A673 (cell line): ENCODE measurements at regions not wholly inside any gene's neighbourhood (a gene's known extent, or its start where the extent isn't known, plus 50 kb on each side); places are given as distances from the start of the nearest gene placed in this dataset.

Experiments used
- BruUV-seq: library from RNA; stranded (reverse); fragments of 400-500 nt; replicated peaks from 2 replicates; lab custom pipeline; 2021; lab: Mats Ljungman, UMichigan
- CTCF ChIA-PET: fragments of 300-600 bp; sonication (Branson Sonifier 250); formaldehyde crosslinking; loops from one replicate; lab custom pipeline; 2022; ENCODE audit warnings: antibody characterized with exemption; lab: Charles Lee
- POLR2A ChIA-PET: fragments of 300-600 bp; sonication (Branson Sonifier 250); formaldehyde crosslinking; loops from one replicate; lab custom pipeline; 2022; ENCODE audit warnings: antibody characterized with exemption; ENCODE audit not compliant: low non-redundant PET; lab: Charles Lee
- DNase-seq: peaks from one replicate; pipeline ENCODE4 v3.0.0-alpha.2; 2015; ENCODE audit warnings: low spot score
- H3K27ac ChIP-seq: fragments of 200-600 bp; sonication (generic); 2 replicates; pipeline ENCODE4 v1.5.1; 2016; ENCODE audit warnings: mixed run types, low read depth, mild to moderate bottlenecking, mixed read lengths, antibody characterized with exemption, low read length; ENCODE audit not compliant: poor library complexity, severe bottlenecking
- H3K27me3 ChIP-seq: fragments of 200-600 bp; sonication (generic); replicated peaks from 2 replicates; pipeline ENCODE4 v1.6.1; 2017; ENCODE audit warnings: mixed run types, low read depth, mild to moderate bottlenecking, mixed read lengths, antibody characterized with exemption, low read length; ENCODE audit not compliant: insufficient read depth, poor library complexity
- H3K36me3 ChIP-seq: fragments of 200-600 bp; sonication (generic); 2 replicates; pipeline ENCODE4 v1.6.1; 2016; ENCODE audit warnings: mixed run types, mild to moderate bottlenecking, mixed read lengths, antibody characterized with exemption, low read length; ENCODE audit not compliant: insufficient read depth, poor library complexity, severe bottlenecking
- H3K4me1 ChIP-seq: fragments of 200-600 bp; sonication (generic); 2 replicates; pipeline ENCODE4 v1.6.1; 2017; ENCODE audit warnings: mixed run types, mild to moderate bottlenecking, mixed read lengths, antibody characterized with exemption, low read length; ENCODE audit not compliant: insufficient read depth, poor library complexity, severe bottlenecking
- H3K4me3 ChIP-seq: fragments of 200-600 bp; sonication (generic); 2 replicates; pipeline ENCODE4 v1.5.1; 2016; ENCODE audit warnings: low read depth, mixed run types, mild to moderate bottlenecking, mixed read lengths, low read length; ENCODE audit not compliant: poor library complexity, severe bottlenecking
- H3K9me3 ChIP-seq: fragments of 200-600 bp; sonication (generic); 2 replicates; pipeline ENCODE4 v1.6.1; 2016; ENCODE audit warnings: mixed run types, low read depth, mild to moderate bottlenecking, mixed read lengths, antibody characterized with exemption, low read length; ENCODE audit not compliant: poor library complexity, severe bottlenecking
- CTCF ChIP-seq: fragments of 300-800, 200-600 bp; sonication (generic); conservative IDR thresholded peaks from 2 replicates; pipeline ENCODE4 v1.5.1; 2017; ENCODE audit warnings: low read depth, mild to moderate bottlenecking, antibody characterized with exemption, low read length, moderate library complexity, mixed read lengths
- EZH2 ChIP-seq: fragments of 200-600 bp; sonication (generic); IDR thresholded peaks from 2 replicates; pipeline ENCODE4 v1.6.1; 2017; ENCODE audit warnings: borderline replicate concordance, low read depth, mild to moderate bottlenecking, mixed read lengths, antibody characterized with exemption, low read length; ENCODE audit not compliant: poor library complexity, severe bottlenecking
- intact Hi-C: fragments of 100-400 bp; cut with micrococcal nuclease; formaldehyde crosslinking; loops from one replicate; pipeline ENCODE4 v1.10.0; 2022; ENCODE audit not compliant: unreplicated experiment

DNA sequence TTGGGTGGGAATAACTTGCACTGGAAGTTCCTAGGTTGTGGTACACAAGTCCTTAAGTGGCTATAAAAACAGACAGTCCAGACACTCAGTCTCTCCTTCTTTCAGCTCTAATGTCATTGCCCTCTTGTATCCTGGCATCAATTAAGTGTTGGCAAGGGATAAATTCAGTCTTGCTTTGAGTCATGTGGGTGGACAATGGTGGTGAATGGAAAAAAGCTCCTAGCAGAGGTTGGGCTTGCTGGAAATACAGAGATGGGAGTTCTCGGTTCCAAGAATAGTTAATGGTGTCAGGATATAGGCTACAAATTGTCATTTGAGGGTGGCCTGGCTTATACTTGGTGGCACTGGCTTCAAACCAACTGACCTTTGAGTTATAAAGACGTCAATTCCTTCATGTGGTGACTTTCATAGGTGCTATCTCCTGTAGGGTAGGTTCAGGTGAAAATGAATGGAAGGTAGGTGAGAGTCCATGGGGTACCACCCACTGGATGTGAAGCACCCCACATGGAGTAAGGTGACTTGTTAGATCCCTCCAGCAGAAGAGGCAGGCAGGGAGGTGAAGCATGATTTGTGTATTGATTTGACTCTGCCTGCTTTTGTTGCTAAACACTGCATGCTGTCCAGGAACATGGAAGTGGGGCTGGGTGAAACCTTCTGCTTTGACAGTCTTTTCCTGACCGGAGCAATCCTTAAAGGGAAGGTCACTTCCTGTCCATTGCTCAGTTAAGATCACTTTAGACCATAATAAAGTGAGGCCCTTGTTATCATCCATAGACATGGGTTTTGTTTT lies 102.0 kb downstream of the LACC1 start:
- DNase-seq, result no peak
- POLR2A ChIA-PET, result interaction anchor here (0.5 kb wide), 1 partner anchor 1461 kb away, joined by 4 read pairs; no protein-coding TSS in a partner anchor
- no TSS peak for BruUV-seq
- intact Hi-C loops, result no loop called here
- H3K4me3 ChIP-seq, result no peak overlapping the region
- no peak overlapping the region for H3K27ac ChIP-seq
- H3K9me3 ChIP-seq, result no peaks in the 10 kb centered on the region
- TF ChIP-seq EZH2 (no peak), CTCF (no peak)
- H3K36me3 ChIP-seq, result no peaks in the 10 kb centered on the region
- peaks cover 3% of the 10 kb centered on the region for H3K27me3 ChIP-seq
- CTCF ChIA-PET, result no interaction called here
- H3K4me1 ChIP-seq, result no peaks in the 10 kb centered on the region

GRCh38 chr13:43983373-43983772 lies 103.7 kb downstream of the LACC1 start:
- ChIA-PET CTCF (no interaction called here), POLR2A (no interaction called here)
- Histone ChIP-seq H3K4me3 (no peak overlapping the region), H3K27ac (no peak overlapping the region), H3K27me3 (no peaks in the 10 kb centered on the region), H3K36me3 (no peaks in the 10 kb centered on the region), H3K9me3 (no peaks in the 10 kb centered on the region), H3K4me1 (no peaks in the 10 kb centered on the region)
- DNase-seq, result no peak
- intact Hi-C loops, result no loop called here
- no TSS peak for BruUV-seq
- TF ChIP-seq CTCF (no peak), EZH2 (no peak)

- no peaks in the 10 kb centered on the region for H3K9me3 ChIP-seq
- no peak for TF ChIP-seq CTCF
- no peak for TF ChIP-seq EZH2
- H3K27ac ChIP-seq, result no peak overlapping the region
- intact Hi-C loops, result no loop called here
- no peak overlapping the region for H3K4me3 ChIP-seq
- BruUV-seq, result no TSS peak
- DNase-seq, result no peak
- no peaks in the 10 kb centered on the region for H3K36me3 ChIP-seq
- ChIA-PET POLR2A (no interaction called here), CTCF (no interaction called here)
- no peaks in the 10 kb centered on the region for H3K27me3 ChIP-seq
- no peaks in the 10 kb centered on the region for H3K4me1 ChIP-seq
Measured at GRCh38 chr13:43984292-43984691, 104.6 kb downstream of the LACC1 start.
